ENCODE measurements at regions not wholly inside any gene's neighbourhood (a gene's known extent, or its start where the extent isn't known, plus 50 kb on each side); places are given as distances from the start of the nearest gene placed in this dataset.
"Not testable (repeated sequence)": the region's sequence is repeated elsewhere in the genome, so short reads cannot be mapped to it uniquely, and the experiment has no call there.

GRCh38 chr17:34075076-34075475 is 180.0 kb upstream of the CCL2 start:
- H3K4me3 ChIP-seq (ENCODE audit: low read depth, low read length), result no peak overlapping the region
- POLR2A ChIA-PET, result no interaction called here
- H3K36me3 ChIP-seq (ENCODE audit: control insufficient read depth, insufficient read depth, low read length), result no peaks in the 10 kb centered on the region
- H3K27me3 ChIP-seq (ENCODE audit: control insufficient read depth, insufficient read depth, low read length), result no peaks in the 10 kb centered on the region
- CTCF ChIA-PET, result interaction anchor here (0.6 kb wide), 1 partner anchor 100 kb away, joined by 3 read pairs; no protein-coding TSS in a partner anchor
- no peak for DNase-seq (ENCODE audit: low read depth)
- TF ChIP-seq CTCF (IDR thresholded peaks at IDR 0.05; ENCODE audit: insufficient read depth, low read depth, low read length), result no peak

DNA sequence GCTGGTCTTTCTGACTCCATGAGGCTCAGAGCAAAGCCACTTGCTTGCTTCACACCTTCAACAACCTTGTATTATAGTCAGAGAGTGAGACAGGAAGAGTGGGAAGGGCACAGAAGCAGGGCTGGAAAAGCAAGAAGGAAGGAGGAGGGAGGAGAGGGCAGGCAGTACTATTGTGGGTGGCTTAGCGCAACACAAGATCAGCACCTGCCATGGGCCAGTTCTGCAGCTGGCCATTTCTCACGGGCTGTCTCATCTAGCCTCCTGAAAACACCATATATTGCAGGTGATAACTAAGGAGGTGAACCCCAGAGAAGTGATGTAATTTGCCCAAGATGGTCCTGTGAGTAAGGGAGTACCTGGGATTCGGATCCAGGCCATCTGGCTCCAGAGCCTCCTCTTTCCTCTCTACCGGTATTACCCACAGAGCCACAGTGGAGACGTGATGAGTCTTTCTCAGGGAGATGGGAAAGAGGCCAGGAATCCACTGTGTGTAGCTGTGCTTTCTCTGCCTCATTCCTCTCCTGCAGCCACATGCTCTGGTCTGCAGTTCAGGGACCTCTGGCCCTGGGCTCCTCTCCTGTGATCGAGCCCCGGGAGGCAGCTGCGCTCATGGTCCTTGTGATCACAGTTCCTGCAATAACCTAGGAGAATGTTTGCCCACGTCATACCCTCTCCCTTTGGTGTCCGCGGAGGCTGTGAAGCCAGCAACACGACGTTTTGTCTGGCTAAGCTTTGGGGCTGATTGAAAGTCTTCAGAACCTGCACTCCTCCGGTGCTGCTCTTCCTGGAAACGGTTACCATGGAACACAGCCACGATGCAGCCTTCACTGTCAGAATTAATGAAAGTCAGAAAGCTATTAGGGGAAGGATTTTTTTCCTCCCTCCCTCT is 178.1 kb upstream of the CCL2 start:
- DNase-seq (ENCODE audit: low read depth), result no peak
- Histone ChIP-seq H3K36me3 (ENCODE audit: control insufficient read depth, insufficient read depth, low read length) (no peaks in the 10 kb centered on the region), H3K27me3 (ENCODE audit: control insufficient read depth, insufficient read depth, low read length) (no peaks in the 10 kb centered on the region), H3K4me3 (ENCODE audit: low read depth, low read length) (no peak overlapping the region)
- CTCF ChIA-PET, result interaction anchor here (1.2 kb wide), 1 partner anchor 87 kb away, joined by 4 read pairs; no protein-coding TSS in a partner anchor
- POLR2A ChIA-PET, result no interaction called here
- no peak for TF ChIP-seq CTCF (IDR thresholded peaks at IDR 0.05; ENCODE audit: insufficient read depth, low read depth, low read length)

GRCh38 chr17:34081269-34081668 is 173.8 kb upstream of the CCL2 start:
- POLR2A ChIA-PET, result no interaction called here
- no peaks in the 10 kb centered on the region for H3K27me3 ChIP-seq (ENCODE audit: control insufficient read depth, insufficient read depth, low read length)
- no peaks in the 10 kb centered on the region for H3K36me3 ChIP-seq (ENCODE audit: control insufficient read depth, insufficient read depth, low read length)
- no peak overlapping the region for H3K4me3 ChIP-seq (ENCODE audit: low read depth, low read length)
- DNase-seq (ENCODE audit: low read depth), result no peak
- peak; percentile 49 for TF ChIP-seq CTCF (IDR thresholded peaks at IDR 0.05; ENCODE audit: insufficient read depth, low read depth, low read length)
- CTCF ChIA-PET, result interaction anchor here (0.7 to 4.4 kb wide), 8 partner anchors 19 to 298 kb away, joined by 3 to 37 read pairs (median 3); no protein-coding TSS in a partner anchor

- POLR2A ChIA-PET, result no interaction called here
- CTCF ChIA-PET, result no interaction called here
- H3K4me3 ChIP-seq (ENCODE audit: low read depth, low read length), result no peak overlapping the region
- DNase-seq (ENCODE audit: low read depth), result no peak
- no peaks in the 10 kb centered on the region for H3K36me3 ChIP-seq (ENCODE audit: control insufficient read depth, insufficient read depth, low read length)
- TF ChIP-seq CTCF (IDR thresholded peaks at IDR 0.05; ENCODE audit: insufficient read depth, low read depth, low read length), result no peak
- H3K27me3 ChIP-seq (ENCODE audit: control insufficient read depth, insufficient read depth, low read length), result no peaks in the 10 kb centered on the region
Observed at GRCh38 chr17:34082404-34082803, 172.7 kb upstream of the CCL2 start.

- CTCF ChIA-PET; H3K36me3 ChIP-seq (ENCODE audit: control insufficient read depth, insufficient read depth, low read length); DNase-seq (ENCODE audit: low read depth); H3K4me3 ChIP-seq (ENCODE audit: low read depth, low read length); H3K27me3 ChIP-seq (ENCODE audit: control insufficient read depth, insufficient read depth, low read length); POLR2A ChIA-PET: not testable (repeated sequence)
Observed at GRCh38 chr17:34089042-34089441, 166.0 kb upstream of the CCL2 start.
